ENCODE measurements at regions not wholly inside any gene's neighbourhood (a gene's known extent, or its start where the extent isn't known, plus 50 kb on each side); places are given as distances from the start of the nearest gene placed in this dataset.

DNA sequence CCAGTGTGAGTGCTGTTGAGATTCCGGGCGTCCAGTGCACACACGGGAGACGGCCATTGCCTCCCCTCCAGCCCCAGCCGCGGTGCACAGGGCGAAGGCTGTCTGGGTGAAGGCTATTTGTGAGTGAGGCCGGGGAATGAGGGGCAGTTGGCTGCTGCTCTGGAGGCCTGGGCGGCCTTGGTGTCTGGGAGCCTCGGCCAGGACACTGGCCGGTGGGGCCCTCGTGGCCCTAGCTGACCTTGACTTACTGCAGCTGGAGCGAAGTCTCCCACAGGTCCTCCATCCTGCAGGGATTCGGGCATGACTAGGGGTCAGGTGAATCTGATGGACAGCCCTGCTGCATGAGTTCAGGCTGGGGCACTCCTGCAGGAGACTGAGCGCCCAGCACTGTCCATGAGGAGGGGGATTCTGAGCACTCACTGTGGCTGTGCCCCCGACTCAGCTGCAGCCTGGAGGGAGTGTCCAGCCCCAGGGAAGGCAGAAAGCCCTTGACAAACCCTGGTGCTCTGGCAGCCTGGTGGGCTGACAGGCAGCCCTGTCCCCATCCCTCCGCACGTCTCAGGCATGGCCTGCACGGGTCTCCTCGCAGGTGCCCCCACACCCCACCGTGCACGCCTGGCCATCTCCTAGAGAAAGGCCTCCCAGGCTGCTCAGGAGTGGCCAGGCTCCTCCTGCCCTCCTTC, 52.7 kb upstream of the FAM20C start:
- DNase-seq = no peak

DNA sequence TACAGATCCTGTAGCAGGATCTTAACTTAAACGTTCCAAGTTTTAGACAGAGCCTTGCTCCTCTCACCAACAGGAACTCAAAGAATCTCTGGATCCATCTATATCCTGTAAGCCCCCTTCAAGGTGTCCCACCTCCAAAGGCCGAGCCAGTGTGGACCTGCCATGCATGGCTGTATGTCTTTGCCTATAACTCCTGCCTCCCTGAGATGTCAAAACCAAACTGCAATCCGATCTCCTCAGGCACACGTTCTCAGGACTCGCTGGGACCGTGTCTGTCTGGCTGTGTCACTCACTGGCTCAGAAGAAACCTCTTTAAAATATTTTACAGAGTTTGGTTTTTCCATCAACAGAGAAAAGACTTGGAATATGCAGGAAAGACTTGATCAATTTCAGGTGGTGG, 51.4 kb upstream of the FAM20C start:
- no peak for DNase-seq

DNA sequence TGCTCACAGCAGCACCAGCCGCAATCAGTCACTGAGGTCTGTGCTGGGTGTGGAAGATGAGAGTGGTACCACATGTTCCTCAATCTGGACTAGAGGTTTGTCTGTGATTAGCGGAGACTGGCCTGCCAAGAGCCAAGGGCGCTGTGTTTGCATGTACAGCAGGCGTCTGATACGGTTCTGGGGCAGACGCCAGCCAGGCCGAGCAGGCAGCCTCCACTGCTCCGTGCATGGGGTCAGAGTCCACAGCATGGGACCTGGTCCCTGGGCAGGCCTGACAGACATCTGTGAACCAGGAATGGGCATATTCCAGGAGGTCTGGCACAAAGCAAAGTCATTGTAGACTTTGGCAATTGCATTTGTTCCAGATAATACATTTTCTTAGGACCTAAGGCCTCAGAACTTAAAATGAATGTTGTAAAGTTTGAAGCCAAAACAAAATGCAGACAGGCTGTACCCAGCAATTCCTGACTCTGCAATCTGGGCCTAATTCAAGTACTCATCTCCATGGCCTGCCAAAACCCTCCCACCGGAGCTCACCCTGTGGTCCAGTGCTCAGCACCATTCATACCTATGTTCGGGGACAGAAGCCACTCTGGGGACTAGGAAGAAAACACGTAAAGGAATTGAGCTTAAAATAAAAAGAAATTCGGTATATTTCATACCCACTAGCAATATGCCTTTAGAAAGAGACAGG, 50.0 kb upstream of the FAM20C start:
- no peak for DNase-seq

All from fibroblast of skin of right biceps (primary cell).